Activated effector memory CD4-positive, alpha-beta T cell treated with Interleukin-2 at 50 U/mL for 16 hours (primary cell): ENCODE measurements at regions not wholly inside any gene's neighbourhood (a gene's known extent, or its start where the extent isn't known, plus 50 kb on each side); places are given as distances from the start of the nearest gene placed in this dataset.
"Not testable (repeated sequence)": the region's sequence is repeated elsewhere in the genome, so short reads cannot be mapped to it uniquely, and the experiment has no call there.

ENCODE experiments used
- DNase-seq: peaks from one replicate; pipeline ENCODE4 v3.0.0-alpha.2; 2020

- DNase-seq = not testable (repeated sequence)
Observed at GRCh38 chr7:149930374-149931068, 56.8 kb downstream of the ATP6V0E2 start.

GRCh38 chr7:149933776-149934175 is 60.0 kb downstream of the ATP6V0E2 start:
- DNase-seq = not testable (repeated sequence)

GRCh38 chr7:149947346-149947745 is 73.6 kb downstream of the ATP6V0E2 start:
- DNase-seq = not testable (repeated sequence)

- not testable (repeated sequence) for DNase-seq
Observed at GRCh38 chr7:149948444-149948843, 74.7 kb downstream of the ATP6V0E2 start.

- DNase-seq = not testable (repeated sequence)
Observed at GRCh38 chr7:149949863-149950577, 76.3 kb downstream of the ATP6V0E2 start.

- not testable (repeated sequence) for DNase-seq
Observed at GRCh38 chr7:149950578-149950924, 76.8 kb downstream of the ATP6V0E2 start.

- not testable (repeated sequence) for DNase-seq
Observed at GRCh38 chr7:149951579-149951978, 77.8 kb downstream of the ATP6V0E2 start.

GRCh38 chr7:149958880-149959279 is 85.1 kb downstream of the ATP6V0E2 start:
- DNase-seq = not testable (repeated sequence)

- DNase-seq = not testable (repeated sequence)
Observed at GRCh38 chr7:149960863-149961262, 87.1 kb downstream of the ATP6V0E2 start.

GRCh38 chr7:149961878-149962277 is 88.1 kb downstream of the ATP6V0E2 start:
- DNase-seq = not testable (repeated sequence)

- DNase-seq = not testable (repeated sequence)
Observed at GRCh38 chr7:149962685-149963319, 89.0 kb downstream of the ATP6V0E2 start.

- not testable (repeated sequence) for DNase-seq
Observed at GRCh38 chr7:149963985-149964384, 90.2 kb downstream of the ATP6V0E2 start.

GRCh38 chr7:149966444-149966843 is 92.7 kb downstream of the ATP6V0E2 start:
- not testable (repeated sequence) for DNase-seq

- DNase-seq = not testable (repeated sequence)
Observed at GRCh38 chr7:149972977-149973376, 99.2 kb downstream of the ATP6V0E2 start.

GRCh38 chr7:149973681-149974080 is 99.9 kb downstream of the ATP6V0E2 start:
- DNase-seq = not testable (repeated sequence)

GRCh38 chr7:149975608-149976007 is 101.8 kb downstream of the ATP6V0E2 start:
- DNase-seq = not testable (repeated sequence)

- DNase-seq = not testable (repeated sequence)
Observed at GRCh38 chr7:149978537-149978936, 104.8 kb downstream of the ATP6V0E2 start.

GRCh38 chr7:149978944-149979343 is 105.2 kb downstream of the ATP6V0E2 start:
- DNase-seq = not testable (repeated sequence)

- DNase-seq = not testable (repeated sequence)
Observed at GRCh38 chr7:149982537-149983112, 108.9 kb downstream of the ATP6V0E2 start.

- not testable (repeated sequence) for DNase-seq
Observed at GRCh38 chr7:149986866-149987265, 113.1 kb downstream of the ATP6V0E2 start.

- not testable (repeated sequence) for DNase-seq
Observed at GRCh38 chr7:149991652-149992302, 118.0 kb downstream of the ATP6V0E2 start.

GRCh38 chr7:149992366-149992765 is 118.6 kb downstream of the ATP6V0E2 start:
- not testable (repeated sequence) for DNase-seq
